ENCODE measurements at regions not wholly inside any gene's neighbourhood (a gene's known extent, or its start where the extent isn't known, plus 50 kb on each side); places are given as distances from the start of the nearest gene placed in this dataset.

DNA sequence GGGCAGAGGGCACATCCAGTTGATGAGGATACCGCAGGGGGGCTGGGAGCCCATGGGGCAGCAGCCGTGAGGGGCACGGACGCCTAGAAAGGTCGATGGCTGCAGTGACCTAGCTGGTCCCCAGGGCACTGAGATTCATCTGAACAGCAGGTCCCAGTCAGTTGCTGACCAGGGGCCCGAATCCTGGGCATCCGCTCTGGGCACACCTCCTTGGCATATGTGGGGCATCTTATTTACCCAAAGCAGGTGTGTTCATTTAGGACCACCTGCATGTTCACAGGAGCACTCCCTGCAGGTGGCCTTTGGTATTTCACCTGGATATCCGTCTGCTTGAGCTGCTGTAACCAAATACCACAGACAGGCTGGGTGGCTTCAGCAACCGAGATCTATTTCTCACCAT is 72.0 kb upstream of the ODC1 start:
- DNase-seq (ENCODE audit: low read depth) = no peak

DNA sequence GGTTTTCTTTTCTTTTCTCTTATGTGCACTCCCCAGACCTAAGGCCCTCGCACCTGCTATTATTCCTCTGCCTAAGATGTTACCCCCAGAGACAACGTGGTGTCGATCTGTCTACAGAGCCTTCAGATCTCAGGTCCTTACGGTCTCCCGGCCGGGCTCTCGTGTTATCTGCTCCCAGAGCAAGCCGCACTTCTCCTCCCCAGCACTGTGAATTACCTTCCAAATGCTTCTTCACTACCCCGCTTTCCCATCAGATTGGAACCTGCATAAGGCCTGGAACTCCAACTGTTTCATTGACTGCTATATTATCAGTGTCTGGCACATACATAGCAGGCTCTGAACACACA is 71.2 kb upstream of the ODC1 start:
- no peak for DNase-seq (ENCODE audit: low read depth)

DNA sequence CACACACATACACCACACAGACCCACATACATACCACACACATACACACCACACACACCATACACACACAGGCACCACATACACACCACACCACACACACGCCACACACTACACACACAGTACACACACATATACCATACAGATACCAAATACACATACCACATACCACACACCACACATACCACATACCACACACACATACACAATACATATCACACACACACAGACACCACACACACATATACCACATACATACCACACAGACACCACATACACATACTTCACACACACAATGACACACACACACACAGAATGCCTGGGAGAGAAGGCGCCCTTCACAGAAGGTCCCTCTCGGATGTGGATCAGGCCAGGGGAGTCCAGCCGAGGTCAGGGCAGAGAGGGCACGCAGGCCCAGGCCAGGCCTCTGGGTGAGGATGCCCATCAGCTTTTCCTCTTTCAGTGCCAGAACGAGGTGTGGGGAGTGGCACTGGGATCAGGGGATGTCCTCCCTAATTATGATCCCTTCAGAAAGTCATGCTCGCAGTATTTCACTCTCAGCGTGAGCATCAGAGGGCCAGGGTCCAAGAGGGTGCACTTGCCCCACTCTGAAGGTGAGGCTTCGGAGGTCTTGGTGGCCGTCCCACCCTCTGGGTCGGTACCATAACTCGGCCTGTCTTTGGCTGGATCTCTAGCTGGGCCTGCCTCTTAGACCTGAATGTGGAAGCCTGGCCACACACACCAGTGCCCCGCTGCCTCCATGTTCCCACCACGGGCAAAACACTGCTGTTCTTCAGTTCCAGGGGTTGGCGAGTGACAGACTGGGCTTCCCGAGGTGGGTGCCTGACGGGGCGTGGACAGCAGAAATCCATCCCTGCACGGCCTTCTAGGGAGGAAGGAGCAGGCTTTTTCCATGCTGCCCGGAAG is 70.6 kb upstream of the ODC1 start:
- no peak for DNase-seq (ENCODE audit: low read depth)

DNA sequence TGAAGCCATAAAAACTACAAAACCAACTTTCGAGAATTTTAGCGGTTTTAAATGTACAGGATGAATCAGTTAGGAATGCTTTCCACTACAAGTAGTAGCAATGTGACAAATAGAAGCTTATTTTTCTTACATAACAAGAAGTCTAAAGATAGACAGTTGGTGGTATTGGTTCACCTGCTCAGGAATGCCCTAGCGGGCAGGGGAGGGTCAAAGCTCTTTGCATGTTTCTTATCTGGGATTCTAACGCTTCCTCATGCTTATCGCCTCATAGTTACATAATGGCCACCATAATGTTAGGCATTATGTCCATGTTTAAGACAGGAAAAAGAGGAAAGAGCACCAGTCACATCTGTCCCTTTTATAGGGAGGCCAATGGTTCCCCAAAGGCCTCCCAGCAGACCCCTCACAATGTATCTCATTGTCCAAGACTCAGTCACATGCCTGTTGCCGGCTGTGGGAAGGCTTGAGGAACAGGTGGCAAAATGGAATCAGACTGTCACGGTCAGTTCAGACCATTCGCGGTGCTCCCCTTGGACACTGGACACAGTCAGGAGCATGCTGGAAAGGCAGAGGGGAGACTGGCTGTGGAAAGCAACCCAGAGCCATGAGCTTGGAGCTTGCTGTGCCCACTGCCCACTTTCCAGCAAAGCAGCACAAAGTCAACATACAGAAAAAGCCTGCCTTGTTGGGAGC is 69.4 kb upstream of the ODC1 start:
- DNase-seq (ENCODE audit: low read depth) = no peak

DNA sequence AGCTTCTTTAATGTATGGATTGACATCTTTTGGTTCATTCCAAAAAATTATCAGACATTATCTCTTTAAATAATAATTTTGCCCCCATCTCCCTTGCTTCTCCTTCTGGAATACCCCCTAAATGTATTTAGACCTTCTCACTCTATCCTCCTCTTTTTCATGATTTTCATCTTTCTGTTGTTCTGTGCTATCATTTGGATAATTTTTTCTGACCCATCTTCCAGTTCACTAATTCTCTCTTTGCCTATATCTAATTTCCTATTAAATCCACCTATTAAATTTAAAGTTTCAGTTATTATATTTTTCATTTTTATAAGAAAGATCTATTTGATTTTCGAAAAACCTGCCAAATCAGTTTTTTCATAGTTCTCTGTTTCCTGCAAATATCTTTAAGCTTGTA is 67.8 kb upstream of the ODC1 start:
- no peak for DNase-seq (ENCODE audit: low read depth)

DNA sequence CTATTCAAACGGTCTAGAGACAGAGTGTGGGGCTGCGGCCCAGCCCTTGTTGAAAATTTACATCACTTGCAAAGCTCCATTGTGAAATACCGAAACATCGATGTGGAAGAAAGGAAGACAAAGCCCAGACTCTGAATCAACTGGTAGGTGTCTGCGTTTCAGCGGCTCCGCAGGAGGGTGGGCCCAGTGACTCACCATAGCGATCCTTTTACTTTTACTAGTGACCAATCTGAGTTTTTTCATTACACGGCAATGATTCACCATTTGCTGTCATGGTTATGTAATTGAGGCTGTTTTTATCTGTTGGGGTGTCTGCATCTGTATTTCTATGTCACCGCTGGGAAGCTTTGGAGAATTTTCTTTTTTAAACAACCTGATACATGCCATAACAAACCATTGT is 66.6 kb upstream of the ODC1 start:
- peak; percentile 91 for DNase-seq (ENCODE audit: low read depth)

DNA sequence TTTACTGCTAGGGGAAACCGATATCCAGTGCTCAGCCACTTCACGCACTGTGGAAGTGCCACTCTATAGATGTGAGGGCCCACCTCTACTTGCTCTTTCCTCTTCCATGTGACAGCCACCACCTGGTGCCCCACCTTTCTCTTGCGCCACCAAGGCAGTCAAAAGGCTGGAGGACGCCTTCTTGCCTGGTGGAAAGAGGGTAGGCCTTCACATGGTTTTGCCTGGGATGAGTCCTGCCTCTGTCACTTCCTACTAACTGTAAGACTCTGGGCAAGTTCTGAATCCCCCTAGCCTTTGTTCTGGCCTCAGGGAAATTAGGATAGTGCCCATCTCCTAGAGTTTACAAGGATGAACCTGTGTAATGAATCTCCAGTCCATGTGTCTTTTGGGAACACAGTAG is 66.1 kb upstream of the ODC1 start:
- DNase-seq (ENCODE audit: low read depth) = no peak

DNA sequence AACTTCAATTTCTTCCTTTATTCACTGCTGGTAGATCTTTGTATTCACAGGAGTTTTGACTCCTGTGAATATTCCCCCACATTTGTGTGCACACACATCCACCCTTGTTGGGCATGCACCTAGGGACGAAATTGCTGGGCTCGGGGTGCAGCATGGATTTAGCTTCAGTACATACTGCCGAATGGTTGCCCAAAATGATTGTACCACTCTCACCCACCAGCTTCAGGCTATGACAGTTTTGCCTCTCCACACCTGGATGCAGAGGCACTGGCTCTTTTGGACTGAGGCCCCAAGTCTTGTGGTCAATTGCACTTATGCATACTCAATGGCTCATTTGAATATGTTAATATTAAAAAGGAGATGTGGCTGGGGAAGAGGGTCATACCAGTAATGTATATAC is 65.1 kb upstream of the ODC1 start:
- no peak for DNase-seq (ENCODE audit: low read depth)

DNA sequence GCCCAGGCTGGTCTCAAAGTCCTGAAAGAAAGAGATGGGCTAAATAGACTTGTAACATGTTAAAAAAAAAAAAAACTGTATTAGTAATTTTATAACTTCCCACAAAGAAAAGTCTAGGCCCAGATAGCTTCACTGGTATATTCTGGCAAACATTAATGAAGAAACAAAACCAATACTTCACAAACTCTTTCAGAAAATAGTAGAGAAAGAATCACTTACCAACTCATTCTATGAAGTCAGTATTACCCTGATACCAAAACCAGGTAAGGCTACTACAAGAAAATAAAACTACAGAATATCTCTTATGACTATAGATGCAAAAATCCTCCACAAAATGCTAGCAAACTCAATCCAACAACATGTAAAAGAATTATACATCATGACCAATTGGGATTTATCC is 59.9 kb upstream of the ODC1 start:
- DNase-seq (ENCODE audit: low read depth) = no peak

DNA sequence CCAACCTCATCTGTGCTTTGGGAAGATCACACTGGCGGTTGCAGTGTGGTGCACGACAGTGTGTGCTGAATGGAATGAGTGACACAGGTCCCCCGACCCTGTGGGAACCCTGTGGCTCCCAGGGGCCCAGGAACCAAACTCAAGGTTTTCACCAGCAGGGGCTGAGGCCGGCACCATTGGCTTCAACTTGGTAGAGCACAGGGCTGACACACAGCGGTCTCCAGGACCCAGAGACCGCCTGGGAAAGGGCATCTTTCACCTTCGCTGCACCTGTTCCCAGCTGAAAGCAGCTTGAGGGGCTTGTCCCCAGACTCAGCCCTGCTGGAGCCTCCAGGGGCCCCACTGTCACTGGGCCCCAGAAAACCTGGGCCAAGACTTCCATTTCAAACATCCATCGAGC is 59.0 kb upstream of the ODC1 start:
- DNase-seq (ENCODE audit: low read depth) = no peak

DNA sequence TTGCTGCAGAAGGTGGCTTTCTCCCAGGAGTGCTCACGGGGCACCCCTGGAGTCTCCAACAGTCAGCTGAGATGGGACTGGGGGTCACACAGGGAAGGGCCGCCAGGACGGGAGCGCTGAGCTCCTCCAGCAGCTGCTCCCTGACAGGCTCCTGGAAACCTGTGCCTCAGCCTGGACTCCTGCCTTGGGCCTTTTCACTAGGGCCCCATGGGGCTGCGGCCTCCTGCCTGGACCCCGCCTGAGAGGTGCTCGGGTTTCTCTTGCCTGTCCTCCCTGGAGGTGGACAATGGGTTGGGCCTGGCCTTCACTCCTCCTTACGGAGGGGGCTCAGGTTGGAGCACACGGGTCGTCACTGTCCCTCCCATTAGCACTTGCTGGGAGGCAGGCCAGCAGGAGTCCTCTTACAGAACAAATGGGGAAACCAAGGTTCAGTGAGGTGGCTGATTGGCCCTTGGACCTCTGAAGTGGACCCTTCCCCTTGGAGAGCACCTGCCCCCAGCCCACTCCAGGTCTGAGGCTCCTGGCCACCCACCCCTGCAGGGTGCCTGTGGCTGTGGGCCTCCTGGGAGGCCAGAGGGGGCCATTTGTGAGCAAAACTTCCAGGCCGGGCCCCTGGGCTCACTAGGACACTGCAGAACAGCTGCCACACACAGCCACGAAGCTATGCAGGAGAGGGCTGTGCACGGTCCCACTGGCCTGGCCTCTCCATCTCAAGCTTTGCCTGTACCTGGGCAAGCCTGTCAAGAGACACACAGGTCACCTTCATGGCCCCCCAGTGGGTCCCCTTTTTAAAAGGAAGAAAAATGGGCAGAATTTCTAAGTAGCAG is 57.1 kb upstream of the ODC1 start:
- no peak for DNase-seq (ENCODE audit: low read depth)

DNA sequence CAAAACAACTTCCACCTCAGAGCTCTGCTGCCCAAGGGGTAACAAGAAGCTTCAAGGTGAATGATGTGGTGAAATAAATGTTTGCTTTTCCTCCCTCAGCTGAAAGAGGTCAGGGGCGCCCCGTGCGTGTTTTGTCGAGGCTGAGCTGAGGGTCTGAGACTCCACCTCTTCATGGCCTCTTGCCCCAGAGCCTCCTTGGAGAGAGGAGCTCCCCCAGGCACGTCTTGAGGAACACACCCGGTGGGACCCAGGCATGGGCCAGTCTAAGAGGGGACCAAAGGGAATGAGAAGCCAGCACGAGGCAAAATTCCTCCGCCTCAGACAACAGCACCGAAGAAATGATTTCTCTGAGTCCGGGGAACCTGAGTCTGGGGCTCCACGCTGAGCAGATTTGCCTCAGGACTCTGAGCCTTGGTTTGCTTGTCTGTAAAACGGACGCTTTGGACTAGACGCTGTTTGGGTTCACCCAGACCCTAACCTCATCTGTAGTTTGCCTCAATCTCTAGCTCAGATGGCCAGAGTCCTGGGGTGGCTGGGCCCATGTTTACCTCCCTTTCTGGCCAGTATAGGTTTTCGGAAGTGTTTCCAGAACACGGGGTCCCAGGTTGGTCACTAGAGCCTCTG is 56.4 kb upstream of the ODC1 start:
- DNase-seq (ENCODE audit: low read depth) = no peak

DNA sequence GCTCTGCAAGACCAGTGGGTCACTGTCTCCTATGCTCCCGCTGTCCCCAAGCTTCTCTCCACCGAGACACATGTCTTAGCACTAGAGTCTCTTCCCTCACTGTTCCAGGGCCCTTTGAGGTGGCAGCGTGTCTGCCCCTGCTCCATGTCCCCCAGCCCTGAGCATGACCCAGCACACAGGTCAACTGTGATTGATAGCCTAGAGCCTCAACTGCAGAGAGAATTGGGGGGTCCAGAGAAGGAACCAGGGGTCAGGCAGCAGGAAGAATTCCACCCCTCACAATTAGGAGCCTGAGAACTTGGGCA is 54.6 kb upstream of the ODC1 start:
- DNase-seq (ENCODE audit: low read depth) = no peak

DNA sequence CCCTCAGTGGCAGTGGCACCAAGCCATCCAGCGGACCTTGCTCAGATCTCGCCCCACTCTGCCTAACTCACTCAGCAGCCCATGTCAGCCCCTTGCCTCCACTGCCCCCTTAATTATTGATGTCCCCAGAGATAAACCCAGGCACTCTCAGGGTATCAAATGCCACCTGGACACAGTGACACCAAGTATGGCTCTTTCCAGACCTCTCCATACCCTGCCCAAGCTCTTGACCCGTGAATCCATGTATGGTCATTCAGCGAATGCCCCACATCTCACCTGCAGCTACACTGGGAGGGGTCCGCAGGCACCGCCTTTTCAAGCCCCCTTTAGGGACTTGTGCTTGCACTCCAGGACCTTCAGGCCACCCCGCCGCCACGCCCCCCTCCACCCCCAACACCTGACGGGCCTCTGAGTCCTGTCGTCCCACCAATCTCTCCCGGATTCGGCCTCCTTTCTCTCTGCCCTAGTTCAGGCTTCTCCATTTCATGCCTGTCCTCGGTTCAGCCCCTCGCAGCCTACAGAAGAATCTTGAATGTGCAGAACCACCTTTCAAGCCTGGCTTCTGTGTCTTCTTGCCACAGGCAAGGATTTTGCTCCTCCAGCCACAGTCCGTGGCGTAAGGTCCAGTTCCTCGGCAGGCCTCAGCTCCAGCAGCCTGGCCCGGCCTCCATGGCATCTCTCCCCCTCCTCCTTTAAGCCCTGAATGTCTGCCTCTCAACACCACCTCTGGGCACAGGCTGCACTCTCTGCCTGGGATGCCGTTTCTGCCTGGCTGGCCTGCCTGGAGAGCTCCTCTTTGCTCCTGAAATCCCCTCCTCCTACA is 54.1 kb upstream of the ODC1 start:
- DNase-seq (ENCODE audit: low read depth) = no peak

DNA sequence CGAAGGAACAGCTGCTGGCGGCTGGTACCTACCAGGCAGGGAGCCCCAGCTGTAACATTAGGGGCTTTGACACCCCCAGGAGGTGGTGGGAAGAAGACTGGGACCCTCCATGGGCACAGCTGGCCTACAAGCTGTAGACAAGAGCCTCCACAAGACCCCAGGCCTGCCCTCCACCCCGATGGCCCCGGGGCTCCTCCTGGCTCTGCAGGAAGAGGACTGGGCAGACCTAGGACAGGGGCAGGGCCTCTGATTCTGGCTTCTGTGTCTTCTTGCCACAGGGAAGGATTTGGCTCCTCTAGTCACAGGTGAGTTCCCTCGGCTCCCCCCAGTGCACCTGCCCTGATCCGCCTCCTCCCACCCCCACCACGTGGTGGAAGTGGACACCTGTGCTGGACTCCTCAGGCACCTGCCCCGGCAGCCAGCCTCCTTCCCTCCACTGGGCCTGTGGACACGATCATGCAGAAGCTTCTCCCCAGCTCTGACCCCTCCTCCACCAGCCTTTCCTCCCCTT is 53.4 kb upstream of the ODC1 start:
- DNase-seq (ENCODE audit: low read depth) = no peak

DNA sequence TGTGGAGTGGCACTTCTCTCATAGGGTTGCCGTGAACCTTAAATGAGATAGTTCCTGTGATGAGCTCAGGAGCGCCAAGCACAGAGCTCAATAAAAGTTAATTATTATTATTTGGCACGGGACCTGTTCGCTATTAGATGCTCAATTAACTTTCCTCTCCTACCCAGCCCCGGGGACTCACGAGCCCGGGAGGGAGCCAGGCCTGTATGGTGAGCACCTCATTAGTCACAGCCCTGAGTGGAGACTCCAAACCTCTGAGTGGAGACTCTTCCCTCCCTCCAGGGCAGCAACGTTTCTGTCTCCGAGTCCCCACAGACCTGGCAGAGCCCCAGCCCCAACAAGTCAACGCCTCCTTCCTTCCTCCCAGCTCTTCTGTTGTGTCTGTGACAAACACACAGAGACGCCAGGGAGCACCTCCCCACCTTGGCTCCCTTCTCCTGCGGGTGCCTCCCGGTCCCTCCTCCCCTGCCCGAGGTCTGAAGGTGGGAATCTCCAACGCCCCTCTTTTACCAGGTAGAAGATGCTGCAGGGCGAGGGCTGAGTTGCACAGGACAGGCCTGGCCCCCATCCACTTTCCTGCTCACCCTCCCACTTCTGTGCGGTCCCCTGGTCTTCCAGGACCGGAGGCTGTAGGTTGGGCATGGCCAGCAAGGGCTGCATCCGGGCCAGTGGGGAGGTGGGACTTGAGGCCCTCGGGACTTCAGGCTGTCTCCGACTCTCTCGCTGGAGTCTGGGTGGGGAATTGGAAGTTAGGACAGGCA is 52.7 kb upstream of the ODC1 start:
- peak; percentile 89 for DNase-seq (ENCODE audit: low read depth)

DNA sequence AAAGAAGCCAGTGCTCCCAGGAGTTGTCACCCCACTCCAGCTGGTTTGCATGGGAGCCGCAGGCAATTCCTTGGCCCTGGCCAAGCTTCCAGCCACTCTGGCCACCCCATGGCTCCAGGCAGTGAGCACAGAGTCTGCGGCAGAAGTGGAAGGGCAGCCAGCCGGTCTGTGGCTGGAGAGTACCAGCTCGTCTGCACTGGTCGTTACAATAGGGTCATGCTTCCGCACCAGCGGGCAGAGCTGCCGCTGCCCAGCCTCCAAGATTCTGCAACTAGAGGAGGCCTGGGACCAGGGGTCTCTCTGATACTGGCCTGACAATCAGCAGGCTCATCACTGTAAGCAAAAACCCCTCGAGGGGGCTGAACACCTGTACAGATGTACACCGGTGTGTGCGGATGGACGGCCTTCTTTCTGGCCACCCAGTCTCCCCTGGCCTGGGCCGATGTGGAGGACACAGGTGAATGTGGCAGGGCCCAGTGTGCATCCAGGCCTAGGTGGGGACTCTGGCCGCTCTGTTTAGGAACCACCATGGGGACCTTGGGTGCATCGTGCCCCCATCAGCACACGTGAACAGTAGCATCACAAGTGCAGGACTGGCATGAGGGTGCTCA is 51.9 kb upstream of the ODC1 start:
- no peak for DNase-seq (ENCODE audit: low read depth)

DNA sequence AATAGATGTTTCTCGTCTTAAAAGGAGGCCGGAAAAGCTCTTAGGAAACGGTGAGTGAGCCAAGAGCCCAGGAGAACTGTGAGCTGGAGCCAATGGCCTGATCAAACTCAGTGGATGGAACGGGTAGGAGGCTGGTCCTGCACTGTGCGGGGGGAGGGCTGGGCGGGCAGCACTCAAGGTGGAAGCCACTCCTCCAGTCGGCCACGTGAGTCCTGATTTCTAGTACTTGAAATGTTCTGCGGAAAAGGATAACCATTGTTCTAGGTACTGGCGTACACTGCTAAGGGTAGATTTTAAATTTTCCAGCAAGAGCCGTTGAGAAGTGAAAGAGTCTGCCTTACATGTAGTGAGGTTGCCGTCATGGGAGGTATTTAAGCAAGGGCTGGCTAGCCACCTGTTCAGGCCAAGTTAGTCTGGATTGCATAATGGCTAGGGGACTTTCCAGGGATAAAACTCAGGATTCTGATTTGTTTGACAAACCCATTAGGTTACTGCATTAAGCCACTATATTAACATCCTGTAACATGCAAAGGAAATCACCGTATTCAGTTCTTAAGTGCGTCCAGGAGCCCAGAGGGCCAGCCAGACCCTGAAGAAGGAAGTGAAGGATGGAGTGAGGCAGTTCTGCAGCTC is 51.3 kb upstream of the ODC1 start:
- peak; percentile 20 for DNase-seq (ENCODE audit: low read depth)

DNA sequence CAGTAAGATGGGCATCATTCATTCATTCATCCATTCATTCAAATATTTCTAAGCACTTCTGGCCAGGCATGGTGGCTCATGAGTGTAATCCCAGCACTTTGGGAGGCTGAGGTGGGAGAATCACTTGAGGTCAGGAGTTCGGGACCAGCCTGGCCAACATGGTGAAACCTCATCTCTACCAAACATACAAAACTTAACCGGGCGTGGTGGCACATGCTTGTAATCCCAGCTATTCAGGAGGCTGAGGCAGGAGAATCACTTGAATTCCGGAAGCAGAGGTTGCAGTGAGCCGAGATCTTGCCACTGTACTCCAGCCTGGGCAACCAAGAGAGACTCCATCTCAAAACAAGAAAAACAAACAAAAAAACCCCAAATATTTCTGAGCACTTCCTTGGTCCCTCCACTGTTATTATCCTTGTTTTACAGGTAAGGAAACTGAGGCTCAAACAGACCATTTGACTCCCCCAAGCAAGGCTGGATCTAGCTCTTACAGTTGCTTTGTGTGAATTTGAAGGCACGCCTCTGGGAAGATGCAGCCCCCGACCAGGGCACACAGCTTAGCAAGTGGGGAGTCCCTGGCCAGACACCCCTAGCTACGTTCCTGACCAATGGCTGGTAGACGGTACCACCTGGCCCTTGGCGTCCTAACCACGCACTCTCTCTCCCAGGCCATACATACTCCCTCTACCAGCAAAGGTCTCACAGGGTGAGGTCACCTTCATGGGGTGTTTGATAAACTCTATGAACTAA is 50.6 kb upstream of the ODC1 start:
- DNase-seq (ENCODE audit: low read depth) = no peak
